ENCODE measurements at regions not wholly inside any gene's neighbourhood (a gene's known extent, or its start where the extent isn't known, plus 50 kb on each side); places are given as distances from the start of the nearest gene placed in this dataset.

DNA sequence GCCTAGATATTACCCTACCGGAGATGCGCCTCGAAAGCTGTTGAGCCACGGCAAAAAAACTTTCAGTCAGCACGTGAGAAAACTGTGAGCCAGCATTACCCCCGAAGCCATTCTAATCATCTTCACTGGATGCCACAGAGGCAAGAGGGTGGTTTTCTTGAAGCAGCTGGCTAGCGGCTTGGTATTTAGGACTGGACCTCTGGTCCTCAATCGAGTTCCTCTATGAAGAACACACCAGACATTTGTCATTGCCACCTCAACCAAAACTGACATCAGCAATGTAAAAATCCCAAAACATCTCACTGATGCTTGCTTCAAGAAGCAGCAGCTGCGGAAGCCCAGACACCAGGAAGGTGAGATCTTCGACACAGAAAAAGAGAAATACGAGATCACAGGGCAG lies 52.8 kb upstream of the SLC66A3 start:
- TF ChIP-seq, protein P1, sequence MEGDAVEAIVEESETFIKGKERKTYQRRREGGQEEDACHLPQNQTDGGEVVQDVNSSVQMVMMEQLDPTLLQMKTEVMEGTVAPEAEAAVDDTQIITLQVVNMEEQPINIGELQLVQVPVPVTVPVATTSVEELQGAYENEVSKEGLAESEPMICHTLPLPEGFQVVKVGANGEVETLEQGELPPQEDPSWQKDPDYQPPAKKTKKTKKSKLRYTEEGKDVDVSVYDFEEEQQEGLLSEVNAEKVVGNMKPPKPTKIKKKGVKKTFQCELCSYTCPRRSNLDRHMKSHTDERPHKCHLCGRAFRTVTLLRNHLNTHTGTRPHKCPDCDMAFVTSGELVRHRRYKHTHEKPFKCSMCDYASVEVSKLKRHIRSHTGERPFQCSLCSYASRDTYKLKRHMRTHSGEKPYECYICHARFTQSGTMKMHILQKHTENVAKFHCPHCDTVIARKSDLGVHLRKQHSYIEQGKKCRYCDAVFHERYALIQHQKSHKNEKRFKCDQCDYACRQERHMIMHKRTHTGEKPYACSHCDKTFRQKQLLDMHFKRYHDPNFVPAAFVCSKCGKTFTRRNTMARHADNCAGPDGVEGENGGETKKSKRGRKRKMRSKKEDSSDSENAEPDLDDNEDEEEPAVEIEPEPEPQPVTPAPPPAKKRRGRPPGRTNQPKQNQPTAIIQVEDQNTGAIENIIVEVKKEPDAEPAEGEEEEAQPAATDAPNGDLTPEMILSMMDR (IDR thresholded peaks at IDR 0.05), result no peak
- no peak for TF ChIP-seq POLR2A (IDR thresholded peaks at IDR 0.05)
